Activated T-helper 1 cell treated with anti-CD3 and anti-CD28 coated beads, Interleukin-12 subunit alpha, Interleukin-12 subunit beta, Interleukin-2, Interleukin-4 antibody, amounts not matched to agents 30 ng/mL and 10 ng/mL and 1 ng/mL, durations not matched to agents 14 hours and 24 hours and 36 hours (primary cell): ENCODE measurements at regions not wholly inside any gene's neighbourhood (a gene's known extent, or its start where the extent isn't known, plus 50 kb on each side); places are given as distances from the start of the nearest gene placed in this dataset.

Experiments
- DNase-seq: peaks from one replicate; pipeline ENCODE4 v3.0.0; 2021; ENCODE audit warnings: low spot score
- H3K27ac Mint-ChIP-seq: one replicate; pipeline ENCODE4 v1.8.0; 2021; ENCODE audit warnings: mild to moderate bottlenecking, mixed read lengths
- H3K27me3 Mint-ChIP-seq: one replicate; pipeline ENCODE4 v1.8.0; 2022; ENCODE audit warnings: mild to moderate bottlenecking, moderate library complexity, mixed read lengths; ENCODE audit not compliant: insufficient read depth
- H3K36me3 Mint-ChIP-seq: one replicate; pipeline ENCODE4 v1.8.0; 2021; ENCODE audit warnings: low read depth, mixed read lengths
- H3K4me1 Mint-ChIP-seq: one replicate; pipeline ENCODE4 v1.8.0; 2021; ENCODE audit warnings: low read depth, mixed read lengths
- H3K4me3 Mint-ChIP-seq: one replicate; pipeline ENCODE4 v1.8.0; 2021; ENCODE audit warnings: mild to moderate bottlenecking, moderate library complexity, mixed read lengths
- H3K9me3 Mint-ChIP-seq: one replicate; pipeline ENCODE4 v1.8.0; 2021; ENCODE audit warnings: mixed read lengths
- intact Hi-C: fragments of 100-400 bp; cut with micrococcal nuclease; formaldehyde crosslinking; loops from one replicate; pipeline ENCODE4 v1.15.1; 2024

DNA sequence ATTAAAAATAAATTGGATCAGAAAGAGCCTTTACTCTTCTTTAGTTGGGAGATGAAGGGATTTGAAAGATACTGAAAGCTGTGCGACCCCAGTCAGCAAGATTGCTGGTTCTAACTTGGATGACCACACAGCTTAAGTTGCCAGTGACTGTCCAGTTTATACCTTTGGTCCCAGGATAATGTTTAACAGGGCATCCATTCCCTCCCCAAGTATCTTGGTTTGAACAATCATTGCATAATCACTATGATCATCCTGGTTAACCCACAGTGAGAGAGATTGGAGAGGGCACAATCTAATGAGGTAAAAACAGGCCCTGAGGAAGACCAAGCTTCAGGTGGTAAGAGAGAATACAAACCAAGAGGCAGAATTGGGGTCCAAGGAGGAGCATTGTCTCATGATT lies 798.3 kb downstream of the MAFB start:
- no peaks in the 10 kb centered on the region for H3K36me3 Mint-ChIP-seq
- H3K9me3 Mint-ChIP-seq, result no peaks in the 10 kb centered on the region
- H3K4me3 Mint-ChIP-seq, result no peak overlapping the region
- H3K27me3 Mint-ChIP-seq, result no peaks in the 10 kb centered on the region
- intact Hi-C loops, result no loop called here
- H3K4me1 Mint-ChIP-seq, result no peaks in the 10 kb centered on the region
- DNase-seq, result no peak
- H3K27ac Mint-ChIP-seq, result no peak overlapping the region

DNA sequence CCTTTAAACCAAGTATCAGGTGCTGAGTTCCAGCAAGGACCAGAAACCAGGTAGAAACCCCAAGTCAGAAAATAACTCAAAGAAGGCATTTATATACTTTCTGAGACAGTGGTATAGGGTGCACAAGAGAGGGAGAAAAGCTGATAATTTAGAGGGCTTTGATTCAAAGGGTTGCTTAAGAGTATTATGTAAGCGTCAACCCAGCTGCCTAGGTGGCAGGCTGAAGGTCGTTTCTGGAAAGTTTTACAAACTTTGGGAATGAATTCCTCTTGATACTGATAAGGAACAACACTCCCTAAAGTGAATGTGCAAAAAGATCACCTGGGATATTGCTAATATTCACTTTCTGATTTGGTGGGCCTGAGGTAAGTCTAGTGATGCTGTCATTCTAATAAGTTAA lies 800.7 kb downstream of the MAFB start:
- Mint-ChIP-seq H3K4me3 (no peak overlapping the region), H3K36me3 (no peaks in the 10 kb centered on the region), H3K9me3 (no peaks in the 10 kb centered on the region), H3K27ac (no peak overlapping the region), H3K4me1 (no peaks in the 10 kb centered on the region), H3K27me3 (no peaks in the 10 kb centered on the region)
- DNase-seq, result no peak
- intact Hi-C loops, result loop anchor here (10.0 kb wide), 1 partner anchor 796 kb away; the partner anchor contains the start of gene MAFB

- intact Hi-C loops, result loop anchor here (2.0 to 10.0 kb wide), 2 partner anchors 798 to 1076 kb away; partner anchors contain the start of gene MAFB
- Mint-ChIP-seq H3K4me1 (no peaks in the 10 kb centered on the region), H3K4me3 (no peak overlapping the region), H3K27me3 (no peaks in the 10 kb centered on the region), H3K36me3 (no peaks in the 10 kb centered on the region), H3K9me3 (no peaks in the 10 kb centered on the region), H3K27ac (no peak overlapping the region)
- no peak for DNase-seq
These were observed 802.3 kb downstream of the MAFB start for GRCh38 chr20:39886650-39887190.

DNA sequence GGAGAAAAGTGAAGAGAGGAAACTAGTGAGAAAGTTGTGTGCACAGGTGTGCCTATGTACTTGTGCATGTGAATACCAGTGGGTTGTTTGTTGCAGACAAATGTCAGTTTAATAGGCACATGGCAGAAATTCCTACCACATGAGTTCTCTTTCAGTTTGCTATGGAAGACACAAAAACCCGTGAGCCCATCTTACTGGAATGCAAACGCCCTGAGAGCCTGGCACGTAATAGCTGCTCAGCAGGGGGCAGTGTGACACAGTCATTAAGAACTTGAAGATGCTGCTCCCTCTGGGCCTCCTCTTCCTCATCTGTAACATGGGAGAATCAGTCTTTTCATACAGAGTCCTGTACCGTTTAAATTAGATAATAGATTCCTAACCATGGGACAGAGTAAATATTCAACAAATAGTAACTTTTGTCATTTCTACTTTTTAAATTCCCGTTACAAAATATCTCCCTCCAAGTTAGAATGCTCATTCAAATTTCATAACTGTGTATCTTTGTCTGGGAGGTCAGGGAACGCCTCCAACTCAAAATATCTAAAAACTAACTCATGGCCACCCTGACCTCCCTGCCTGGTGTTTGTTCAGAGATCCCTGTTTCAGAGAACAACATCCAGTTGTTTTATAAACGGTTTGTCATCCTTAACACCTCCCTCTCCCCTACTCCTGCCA lies 802.9 kb downstream of the MAFB start:
- H3K4me3 Mint-ChIP-seq, result no peak overlapping the region
- H3K27me3 Mint-ChIP-seq, result no peaks in the 10 kb centered on the region
- H3K36me3 Mint-ChIP-seq, result no peaks in the 10 kb centered on the region
- intact Hi-C loops, result loop anchor here (2.0 to 10.0 kb wide), 2 partner anchors 799 to 1077 kb away; partner anchors contain the start of gene MAFB
- no peak overlapping the region for H3K27ac Mint-ChIP-seq
- H3K9me3 Mint-ChIP-seq, result no peaks in the 10 kb centered on the region
- no peak for DNase-seq
- no peaks in the 10 kb centered on the region for H3K4me1 Mint-ChIP-seq

GRCh38 chr20:39882806-39883205 lies 806.2 kb downstream of the MAFB start:
- Mint-ChIP-seq H3K9me3 (no peaks in the 10 kb centered on the region), H3K4me3 (no peak overlapping the region), H3K27me3 (no peaks in the 10 kb centered on the region), H3K27ac (no peak overlapping the region), H3K4me1 (no peaks in the 10 kb centered on the region), H3K36me3 (no peaks in the 10 kb centered on the region)
- intact Hi-C loops, result loop anchor here (10.0 kb wide), 1 partner anchor 802 kb away; the partner anchor contains the start of gene MAFB
- DNase-seq, result no peak

DNA sequence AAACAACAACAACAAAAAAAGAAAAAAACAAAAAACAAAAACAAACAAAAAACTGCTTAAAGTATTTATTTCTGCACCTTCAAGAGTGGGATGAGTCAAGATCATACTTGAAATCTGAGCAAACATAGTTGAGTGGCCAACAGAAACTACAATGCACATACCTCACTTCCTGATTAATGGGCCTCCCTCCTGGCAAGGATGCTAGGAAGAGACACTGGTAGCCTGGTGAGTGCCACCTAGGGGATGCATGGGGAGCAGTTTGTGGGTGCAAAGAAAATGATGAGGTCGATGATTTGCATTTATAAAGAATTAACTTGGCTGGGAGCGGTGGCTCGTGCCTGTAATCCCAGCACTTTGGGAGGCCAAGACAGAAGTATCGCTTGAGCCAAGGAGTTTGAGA lies 808.1 kb downstream of the MAFB start:
- Mint-ChIP-seq H3K4me1 (no peaks in the 10 kb centered on the region), H3K4me3 (no peak overlapping the region)
- no peak for DNase-seq

DNA sequence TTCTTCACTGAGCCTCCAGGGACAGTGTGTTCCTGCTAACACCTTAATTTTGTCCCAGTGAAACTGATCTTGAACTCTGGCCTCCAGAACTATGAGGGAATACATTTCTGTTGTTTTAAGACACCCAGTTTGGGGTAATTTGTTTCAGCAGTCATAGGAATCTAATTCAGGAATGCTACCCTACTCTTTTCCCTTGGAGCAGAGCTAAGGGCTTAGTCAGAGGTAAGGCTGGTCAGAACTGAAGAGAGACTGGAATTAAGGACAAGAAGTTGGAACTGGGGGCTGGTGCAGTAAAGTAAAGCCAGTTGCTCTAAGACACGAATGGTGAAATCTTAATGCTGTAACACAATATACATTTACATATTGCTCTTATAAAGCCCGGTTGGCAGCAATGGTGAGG lies 809.7 kb downstream of the MAFB start:
- H3K4me1 Mint-ChIP-seq, result no peaks in the 10 kb centered on the region
- H3K4me3 Mint-ChIP-seq, result no peak overlapping the region
- no peak for DNase-seq
- no peak overlapping the region for H3K27ac Mint-ChIP-seq
- no peaks in the 10 kb centered on the region for H3K27me3 Mint-ChIP-seq
- intact Hi-C loops, result loop anchor here (10.0 kb wide), 1 partner anchor 614 kb away; no protein-coding TSS in a partner anchor
- H3K36me3 Mint-ChIP-seq, result no peaks in the 10 kb centered on the region
- no peaks in the 10 kb centered on the region for H3K9me3 Mint-ChIP-seq

More for the DNA sequence above, 808.1 kb downstream of the MAFB start:
- H3K9me3 Mint-ChIP-seq, result no peaks in the 10 kb centered on the region
- intact Hi-C loops, result loop anchor here (10.0 kb wide), 1 partner anchor 804 kb away; the partner anchor contains the start of gene MAFB
- no peaks in the 10 kb centered on the region for H3K27me3 Mint-ChIP-seq
- no peak overlapping the region for H3K27ac Mint-ChIP-seq
- no peaks in the 10 kb centered on the region for H3K36me3 Mint-ChIP-seq

DNA sequence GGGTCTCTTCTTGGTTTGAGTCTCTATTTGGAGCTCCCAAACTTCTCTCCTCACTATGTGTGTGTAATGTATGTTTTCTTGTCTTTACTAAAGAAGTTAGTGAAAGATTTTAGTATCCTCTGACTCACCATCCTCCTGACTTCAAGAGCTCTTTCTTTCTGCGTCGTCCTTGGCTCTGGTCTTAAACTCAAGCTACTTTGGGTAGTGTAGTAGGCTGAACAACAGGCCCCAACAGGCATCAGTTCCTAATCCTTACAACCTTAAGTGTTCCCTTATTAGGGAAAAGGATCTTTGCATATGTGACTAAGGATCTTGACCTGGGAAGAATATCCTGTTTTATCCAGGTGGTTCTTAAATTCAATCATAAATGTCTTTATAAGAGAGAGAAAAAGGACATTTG lies 810.2 kb downstream of the MAFB start:
- Mint-ChIP-seq H3K36me3 (no peaks in the 10 kb centered on the region), H3K4me1 (no peaks in the 10 kb centered on the region), H3K27me3 (no peaks in the 10 kb centered on the region), H3K27ac (no peak overlapping the region), H3K9me3 (no peaks in the 10 kb centered on the region), H3K4me3 (no peak overlapping the region)
- no peak for DNase-seq
- intact Hi-C loops, result loop anchor here (10.0 kb wide), 1 partner anchor 614 kb away; no protein-coding TSS in a partner anchor

GRCh38 chr20:39878320-39878719 lies 810.7 kb downstream of the MAFB start:
- Mint-ChIP-seq H3K4me3 (no peak overlapping the region), H3K9me3 (no peaks in the 10 kb centered on the region), H3K36me3 (no peaks in the 10 kb centered on the region), H3K27ac (no peak overlapping the region), H3K27me3 (no peaks in the 10 kb centered on the region), H3K4me1 (no peaks in the 10 kb centered on the region)
- intact Hi-C loops, result loop anchor here (10.0 kb wide), 1 partner anchor 614 kb away; no protein-coding TSS in a partner anchor
- DNase-seq, result no peak

DNA sequence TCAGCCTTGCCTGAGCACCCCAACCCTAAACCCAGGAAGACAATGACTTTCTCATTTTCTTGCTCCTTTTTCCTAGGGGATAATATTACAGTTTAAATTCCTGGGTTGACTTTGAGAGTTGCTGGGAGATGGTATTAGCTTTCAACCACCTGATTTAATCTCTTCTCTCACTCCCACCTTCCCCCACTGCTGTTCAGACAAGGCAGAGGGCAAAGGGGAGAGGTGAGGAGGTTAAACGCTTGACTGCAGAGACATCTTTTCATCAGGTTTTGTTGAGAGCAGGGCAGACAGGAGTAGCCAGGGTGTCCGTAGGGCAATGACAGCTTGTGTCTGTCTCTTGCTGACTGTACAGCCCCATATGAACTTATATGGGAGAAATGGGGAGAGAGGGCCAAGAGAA lies 811.2 kb downstream of the MAFB start:
- Mint-ChIP-seq H3K4me3 (no peak overlapping the region), H3K27ac (no peak overlapping the region), H3K27me3 (no peaks in the 10 kb centered on the region), H3K9me3 (no peaks in the 10 kb centered on the region), H3K36me3 (no peaks in the 10 kb centered on the region), H3K4me1 (no peaks in the 10 kb centered on the region)
- intact Hi-C loops, result loop anchor here (10.0 kb wide), 1 partner anchor 613 kb away; no protein-coding TSS in a partner anchor
- DNase-seq, result no peak

DNA sequence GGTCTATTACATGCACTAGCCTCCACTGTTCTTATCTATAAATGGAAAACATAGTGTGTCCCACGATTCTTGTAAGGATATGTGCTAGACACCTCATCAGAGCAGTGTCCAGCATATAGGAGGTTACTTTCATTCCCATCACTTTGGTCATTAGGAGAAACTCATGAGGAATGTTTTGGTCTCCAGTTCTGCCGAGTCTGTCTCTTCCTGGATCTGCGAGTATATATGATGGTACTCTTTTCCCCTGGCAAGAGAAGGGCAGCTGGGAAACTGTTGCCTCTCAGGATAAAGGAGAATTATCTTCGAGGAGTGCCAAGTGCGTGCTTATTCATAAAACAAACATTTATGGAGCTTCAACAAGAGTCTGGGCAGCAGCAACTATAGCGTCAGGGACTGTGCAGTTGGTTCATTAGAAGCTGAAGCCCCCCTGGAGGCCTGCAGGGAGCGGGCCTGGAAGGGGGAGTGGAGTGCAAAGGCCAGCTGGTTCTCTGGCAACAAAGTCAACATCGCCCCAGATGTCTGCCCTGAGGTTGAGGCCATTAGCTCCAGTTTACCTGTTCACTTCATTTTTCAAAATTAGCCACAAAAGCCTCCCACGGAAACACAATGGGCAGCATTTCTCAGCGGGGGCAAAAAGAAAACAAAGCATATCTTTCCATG lies 811.9 kb downstream of the MAFB start:
- intact Hi-C loops, result loop anchor here (10.0 kb wide), 1 partner anchor 612 kb away; no protein-coding TSS in a partner anchor
- Mint-ChIP-seq H3K36me3 (no peaks in the 10 kb centered on the region), H3K4me1 (no peaks in the 10 kb centered on the region), H3K27me3 (no peaks in the 10 kb centered on the region), H3K9me3 (no peaks in the 10 kb centered on the region), H3K4me3 (no peak overlapping the region), H3K27ac (no peak overlapping the region)
- no peak for DNase-seq

DNA sequence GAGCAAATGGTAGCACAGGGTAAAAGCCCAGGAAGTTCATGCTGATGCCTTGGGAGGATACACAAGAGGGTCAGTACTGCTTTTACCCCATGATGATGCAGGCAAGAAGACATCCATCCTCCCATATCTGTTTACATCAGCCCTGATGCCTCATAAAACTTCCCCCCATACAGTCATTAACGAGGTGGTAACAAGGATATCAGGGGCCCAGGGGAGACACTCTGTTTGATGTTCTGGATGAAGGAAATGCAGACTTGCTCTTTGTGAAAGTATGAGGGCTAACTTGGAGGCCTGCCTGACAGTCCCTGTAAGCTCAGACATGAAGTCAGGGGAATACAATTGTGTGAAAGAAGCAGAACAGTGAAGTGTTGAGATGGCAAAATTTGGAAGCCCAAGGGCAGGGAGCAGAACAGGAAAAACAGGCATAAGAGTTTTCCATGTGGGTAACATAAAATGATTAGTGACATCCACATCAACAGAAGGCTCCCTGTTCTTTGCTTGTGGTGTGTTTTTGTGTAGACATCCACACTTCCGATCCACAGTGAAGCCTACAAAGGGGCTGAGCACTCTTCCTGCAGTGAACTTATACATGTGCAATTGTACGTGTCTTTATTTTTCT lies 813.4 kb downstream of the MAFB start:
- DNase-seq, result no peak
- Mint-ChIP-seq H3K36me3 (no peaks in the 10 kb centered on the region), H3K27ac (no peak overlapping the region), H3K4me1 (no peaks in the 10 kb centered on the region), H3K27me3 (no peaks in the 10 kb centered on the region), H3K9me3 (no peaks in the 10 kb centered on the region), H3K4me3 (no peak overlapping the region)
- intact Hi-C loops, result loop anchor here (10.0 kb wide), 1 partner anchor 611 kb away; no protein-coding TSS in a partner anchor
